Neural progenitor cell (in vitro differentiated cells): ENCODE measurements at regions not wholly inside any gene's neighbourhood (a gene's known extent, or its start where the extent isn't known, plus 50 kb on each side); places are given as distances from the start of the nearest gene placed in this dataset.

Source experiments
- EZH2 ChIP-seq: fragments of 200-600 bp; sonication (generic); IDR thresholded peaks from 2 replicates; pipeline ENCODE4 v1.6.1; 2017; ENCODE audit warnings: antibody characterized with exemption, mild to moderate bottlenecking, moderate library complexity
- EZH2phosphoT487 ChIP-seq: fragments of 200-600 bp; sonication (generic); IDR thresholded peaks from 2 replicates; pipeline ENCODE4 v1.6.1; 2017; ENCODE audit warnings: antibody characterized with exemption
- TF ChIP-seq, protein P1 (sequence below): fragments of 200-600 bp; sonication (generic); IDR thresholded peaks from 2 replicates; pipeline ENCODE4 v1.5.1; 2017; ENCODE audit warnings: antibody characterized with exemption, mild to moderate bottlenecking

DNA sequence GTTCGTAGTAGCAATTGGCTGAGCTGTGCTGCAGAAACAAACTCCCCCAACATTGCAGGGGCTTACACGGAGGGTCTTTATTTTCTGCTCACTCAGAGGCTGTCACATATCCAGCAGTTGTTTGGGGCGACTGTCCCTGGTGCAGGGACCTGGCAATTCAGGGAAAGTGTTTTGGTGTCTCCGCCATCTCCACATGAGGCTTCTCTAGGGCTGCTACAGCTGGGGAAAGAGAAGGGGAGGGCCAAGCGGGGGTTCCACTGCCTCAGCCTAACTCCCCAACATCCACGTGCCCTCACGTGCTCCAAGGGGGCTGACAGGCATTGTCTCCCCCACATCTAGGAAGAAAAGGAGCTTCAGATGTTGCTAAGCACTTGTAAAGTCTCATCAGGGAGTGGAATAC is 61.3 kb upstream of the NXT1 start:
- TF ChIP-seq, protein P1, sequence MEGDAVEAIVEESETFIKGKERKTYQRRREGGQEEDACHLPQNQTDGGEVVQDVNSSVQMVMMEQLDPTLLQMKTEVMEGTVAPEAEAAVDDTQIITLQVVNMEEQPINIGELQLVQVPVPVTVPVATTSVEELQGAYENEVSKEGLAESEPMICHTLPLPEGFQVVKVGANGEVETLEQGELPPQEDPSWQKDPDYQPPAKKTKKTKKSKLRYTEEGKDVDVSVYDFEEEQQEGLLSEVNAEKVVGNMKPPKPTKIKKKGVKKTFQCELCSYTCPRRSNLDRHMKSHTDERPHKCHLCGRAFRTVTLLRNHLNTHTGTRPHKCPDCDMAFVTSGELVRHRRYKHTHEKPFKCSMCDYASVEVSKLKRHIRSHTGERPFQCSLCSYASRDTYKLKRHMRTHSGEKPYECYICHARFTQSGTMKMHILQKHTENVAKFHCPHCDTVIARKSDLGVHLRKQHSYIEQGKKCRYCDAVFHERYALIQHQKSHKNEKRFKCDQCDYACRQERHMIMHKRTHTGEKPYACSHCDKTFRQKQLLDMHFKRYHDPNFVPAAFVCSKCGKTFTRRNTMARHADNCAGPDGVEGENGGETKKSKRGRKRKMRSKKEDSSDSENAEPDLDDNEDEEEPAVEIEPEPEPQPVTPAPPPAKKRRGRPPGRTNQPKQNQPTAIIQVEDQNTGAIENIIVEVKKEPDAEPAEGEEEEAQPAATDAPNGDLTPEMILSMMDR: no peak
- no peak for TF ChIP-seq EZH2phosphoT487
- TF ChIP-seq EZH2: no peak
